B cell (primary cell): ENCODE measurements at regions not wholly inside any gene's neighbourhood (a gene's known extent, or its start where the extent isn't known, plus 50 kb on each side); places are given as distances from the start of the nearest gene placed in this dataset.

Source experiments
- CTCF ChIP-seq: fragments of 200-600 bp; IDR thresholded peaks from one replicate; pipeline ENCODE4 v1.8.0; 2022; ENCODE audit warnings: antibody characterized with exemption, mild to moderate bottlenecking
- EZH2 ChIP-seq: IDR thresholded peaks from 2 replicates; pipeline ENCODE4 v1.6.1; 2012; ENCODE audit warnings: borderline replicate concordance, low read depth, mild to moderate bottlenecking, moderate library complexity, low read length; ENCODE audit not compliant: insufficient read depth, poor library complexity, severe bottlenecking

GRCh38 chr20:52081066-52081465 is 110.5 kb downstream of the ZFP64 start:
- no peak for TF ChIP-seq CTCF
- no peak for TF ChIP-seq EZH2
